ENCODE measurements at regions not wholly inside any gene's neighbourhood (a gene's known extent, or its start where the extent isn't known, plus 50 kb on each side); places are given as distances from the start of the nearest gene placed in this dataset.

DNA sequence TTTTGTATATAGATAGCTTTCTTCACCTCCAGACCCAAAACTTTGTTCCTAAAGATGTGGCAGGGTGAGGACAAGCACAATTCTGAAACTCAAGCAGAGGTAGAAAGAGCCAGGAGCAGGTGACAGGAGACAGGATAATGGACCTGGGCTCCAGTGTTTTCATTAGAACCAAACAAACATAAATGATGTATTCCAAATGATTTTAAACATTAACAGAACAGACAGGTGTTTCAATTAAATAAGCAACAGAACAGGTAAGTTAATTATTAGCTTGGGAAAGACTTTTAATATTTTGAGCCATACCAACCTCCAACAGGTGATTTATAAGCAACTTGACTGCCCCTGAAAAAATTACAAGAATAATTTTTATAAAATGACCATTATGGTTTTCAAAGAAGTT is 459.4 kb upstream of the LCORL start:
- TF ChIP-seq EZH2 (IDR thresholded peaks at IDR 0.05; ENCODE audit: low read depth) = no peak
- TF ChIP-seq CTCF (conservative IDR thresholded peaks at IDR 0.05) = no peak

Measured in PC-9 (cell line).